Endodermal cell (in vitro differentiated cells): ENCODE measurements at regions not wholly inside any gene's neighbourhood (a gene's known extent, or its start where the extent isn't known, plus 50 kb on each side); places are given as distances from the start of the nearest gene placed in this dataset.

Source experiments
- DNase-seq: peaks from one replicate; pipeline ENCODE4 v3.0.0-alpha.2; 2017
- H3K27ac ChIP-seq: 2 replicates; pipeline ENCODE4 v1.5.1; 2013; ENCODE audit warnings: mild to moderate bottlenecking, low read depth, low read length, moderate library complexity
- H3K27me3 ChIP-seq: 2 replicates; pipeline ENCODE4 v1.6.1; 2013; ENCODE audit warnings: mild to moderate bottlenecking, low read length, moderate library complexity; ENCODE audit not compliant: insufficient read depth, control insufficient read depth, poor library complexity, severe bottlenecking
- H3K36me3 ChIP-seq: 2 replicates; pipeline ENCODE4 v1.7.0; 2013; ENCODE audit warnings: mild to moderate bottlenecking, low read length, moderate library complexity; ENCODE audit not compliant: control insufficient read depth, insufficient read depth
- H3K4me1 ChIP-seq: one replicate; pipeline ENCODE4 v1.7.0; 2013; ENCODE audit warnings: low read length; ENCODE audit not compliant: control insufficient read depth, insufficient read depth
- H3K4me3 ChIP-seq: 2 replicates; pipeline ENCODE4 v1.5.1; 2013; ENCODE audit warnings: mild to moderate bottlenecking, low read length, moderate library complexity
- H3K9ac ChIP-seq: 2 replicates; pipeline ENCODE4 v1.6.1; 2013; ENCODE audit warnings: mild to moderate bottlenecking, low read length, moderate library complexity; ENCODE audit not compliant: poor library complexity, severe bottlenecking; ENCODE audit errors: extremely low read depth
- H3K9me3 ChIP-seq: 2 replicates; pipeline ENCODE4 v1.6.1; 2013; ENCODE audit warnings: mild to moderate bottlenecking, low read length, moderate library complexity; ENCODE audit not compliant: control insufficient read depth
- H3K27ac Mint-ChIP-seq: 2 replicates; pipeline ENCODE4 v1.8.0; 2020; ENCODE audit warnings: mixed read lengths
- H3K27me3 Mint-ChIP-seq: 2 replicates; pipeline ENCODE4 v1.8.0; 2021; ENCODE audit warnings: mild to moderate bottlenecking, mixed read lengths; ENCODE audit not compliant: insufficient read depth
- H3K36me3 Mint-ChIP-seq: 2 replicates; pipeline ENCODE4 v1.8.0; 2020; ENCODE audit warnings: low read depth, mixed read lengths
- H3K4me1 Mint-ChIP-seq: 2 replicates; pipeline ENCODE4 v1.8.0; 2020; ENCODE audit warnings: mixed read lengths
- H3K4me3 Mint-ChIP-seq: 2 replicates; pipeline ENCODE4 v1.8.0; 2020; ENCODE audit warnings: mild to moderate bottlenecking, moderate library complexity, mixed read lengths
- H3K9me3 Mint-ChIP-seq: 2 replicates; pipeline ENCODE4 v1.8.0; 2020; ENCODE audit warnings: mild to moderate bottlenecking, mixed read lengths
- CTCF ChIP-seq: fragments of 200-600 bp; sonication (generic); conservative IDR thresholded peaks from 2 replicates; pipeline ENCODE4 v1.5.0; 2021; ENCODE audit warnings: antibody characterized with exemption, mild to moderate bottlenecking
- WGBS, 2 experiments: methylation state at CpG; one replicate each; pipeline versions ENCODE4 v1.1.5 to v1.1.7; 2013; ENCODE audit warnings: missing lambda C conversion rate in 2 of 2, mixed read lengths in 1 of 2; ENCODE audit not compliant: insufficient coverage in 1 of 2, insufficient read length in 1 of 2; 5-methylcytosine and 5-hydroxymethylcytosine counted together

GRCh38 chr12:123070267-123071081 is 80.4 kb downstream of the PITPNM2 start:
- Histone ChIP-seq H3K36me3 (no peaks in the 10 kb centered on the region), H3K4me1 (peaks cover 4% of the 10 kb centered on the region), H3K27me3 (no peaks in the 10 kb centered on the region), H3K9ac (no peak overlapping the region), H3K4me3 (no peak overlapping the region), H3K27ac (no peak overlapping the region), H3K9me3 (no peaks in the 10 kb centered on the region)
- H3K4me1 Mint-ChIP-seq, result peaks cover 13% of the 10 kb centered on the region
- no peak for TF ChIP-seq CTCF
- WGBS, 2 experiments, result 90 to 94% methylated on average over 10 to 14 of the region's 14 CpGs
- peak overlapping the region; percentile 30 for H3K27ac Mint-ChIP-seq
- DNase-seq, result no peak
- no peaks in the 10 kb centered on the region for H3K27me3 Mint-ChIP-seq
- H3K4me3 Mint-ChIP-seq, result no peak overlapping the region
- H3K36me3 Mint-ChIP-seq, result no peaks in the 10 kb centered on the region
- no peaks in the 10 kb centered on the region for H3K9me3 Mint-ChIP-seq

GRCh38 chr12:123069436-123070266 is 81.2 kb downstream of the PITPNM2 start:
- WGBS, 2 experiments, result 85% methylated on average over 5 to 12 of the region's 12 CpGs

GRCh38 chr12:123067654-123068053 is 83.2 kb downstream of the PITPNM2 start:
- H3K4me1 ChIP-seq, result no peaks in the 10 kb centered on the region
- no peak overlapping the region for H3K4me3 ChIP-seq
- no peak for DNase-seq
- no peak for TF ChIP-seq CTCF
- Mint-ChIP-seq H3K27ac (no peak overlapping the region), H3K4me1 (peaks cover 9% of the 10 kb centered on the region), H3K4me3 (no peak overlapping the region), H3K36me3 (no peaks in the 10 kb centered on the region), H3K27me3 (no peaks in the 10 kb centered on the region), H3K9me3 (no peaks in the 10 kb centered on the region)
- no peak overlapping the region for H3K9ac ChIP-seq
- H3K27me3 ChIP-seq, result no peaks in the 10 kb centered on the region
- WGBS, 2 experiments, result 96 to 100% methylated on average over 1 to 5 of the region's 5 CpGs
- no peaks in the 10 kb centered on the region for H3K36me3 ChIP-seq
- no peaks in the 10 kb centered on the region for H3K9me3 ChIP-seq
- H3K27ac ChIP-seq, result no peak overlapping the region

More at GRCh38 chr12:123069436-123070266, 81.2 kb downstream of the PITPNM2 start:
- no peak overlapping the region for H3K4me3 ChIP-seq
- H3K27me3 ChIP-seq, result no peaks in the 10 kb centered on the region
- H3K36me3 ChIP-seq, result no peaks in the 10 kb centered on the region
- peaks cover 8% of the 10 kb centered on the region for H3K4me1 Mint-ChIP-seq
- H3K9me3 Mint-ChIP-seq, result no peaks in the 10 kb centered on the region
- H3K27me3 Mint-ChIP-seq, result no peaks in the 10 kb centered on the region
- no peaks in the 10 kb centered on the region for H3K4me1 ChIP-seq
- peak overlapping the region; percentile 30 for H3K27ac Mint-ChIP-seq
- no peak overlapping the region for H3K4me3 Mint-ChIP-seq
- no peak overlapping the region for H3K9ac ChIP-seq
- H3K9me3 ChIP-seq, result no peaks in the 10 kb centered on the region
- DNase-seq, result no peak
- no peak for TF ChIP-seq CTCF
- H3K36me3 Mint-ChIP-seq, result no peaks in the 10 kb centered on the region
- H3K27ac ChIP-seq, result no peak overlapping the region
